Small intestine (tissue), 7 donors: ENCODE measurements at regions not wholly inside any gene's neighbourhood (a gene's known extent, or its start where the extent isn't known, plus 50 kb on each side); places are given as distances from the start of the nearest gene placed in this dataset.

Source experiments
- DNase-seq, 2 donors: peaks; one replicate each; pipeline versions ENCODE4 v3.0.0 to v3.0.0-alpha.2; 2013
- FAIRE-seq: peaks from 2 replicates; lab custom pipeline; 2012; peaks lifted over from hg19 to GRCh38; lab: Jason Lieb, UNC
- H3K27ac ChIP-seq, 3 donors: one replicate each; pipeline ENCODE4 v1.5.1; 2013; ENCODE audit warnings: low read length in 2 of 3, mild to moderate bottlenecking in 2 of 3, control low read depth in 1 of 3, inconsistent platforms in 1 of 3, low read depth in 1 of 3, moderate library complexity in 1 of 3
- H3K27me3 ChIP-seq, 3 donors: one replicate each; pipeline ENCODE4 v1.6.1; 2013; ENCODE audit warnings: low read length in 3 of 3, inconsistent platforms in 1 of 3; ENCODE audit not compliant: control insufficient read depth in 3 of 3, insufficient read depth in 3 of 3
- H3K36me3 ChIP-seq, 3 donors: one replicate each; pipeline ENCODE4 v1.6.1; 2013; ENCODE audit warnings: low read length in 3 of 3, inconsistent platforms in 1 of 3, low read depth in 1 of 3, mild to moderate bottlenecking in 1 of 3, moderate library complexity in 1 of 3; ENCODE audit not compliant: control insufficient read depth in 3 of 3, insufficient read depth in 2 of 3
- H3K4me1 ChIP-seq, 3 donors: one replicate each; pipeline ENCODE4 v1.6.1; 2013; ENCODE audit warnings: low read length in 2 of 3, inconsistent platforms in 1 of 3, low read depth in 1 of 3, mild to moderate bottlenecking in 1 of 3, moderate library complexity in 1 of 3; ENCODE audit not compliant: control insufficient read depth in 3 of 3, insufficient read depth in 2 of 3
- H3K4me3 ChIP-seq, 3 donors: one replicate each; pipeline ENCODE4 v1.5.1; 2013; ENCODE audit warnings: low read length in 3 of 3, control low read depth in 1 of 3, inconsistent platforms in 1 of 3, low read depth in 1 of 3, mild to moderate bottlenecking in 1 of 3, moderate library complexity in 1 of 3
- H3K9me3 ChIP-seq, 2 donors: one replicate each; pipeline ENCODE4 v1.6.1; 2013; ENCODE audit warnings: low read depth in 1 of 2, low read length in 1 of 2; ENCODE audit not compliant: control insufficient read depth in 2 of 2, insufficient read depth in 1 of 2
- WGBS, 3 donors: extraction: QIAGEN DNeasy Blood & Tissue Kit; methylation state at CpG; one replicate each; pipeline ENCODE4 v1.1.7; 2013; 5-methylcytosine and 5-hydroxymethylcytosine counted together
- donor health status: healthy with polysubstance abuse.
- donor health status: control.
- donor health status: control.
- donor health status: Bipolar disorder and iron deficiency.
- donor health status: healthy.

DNA sequence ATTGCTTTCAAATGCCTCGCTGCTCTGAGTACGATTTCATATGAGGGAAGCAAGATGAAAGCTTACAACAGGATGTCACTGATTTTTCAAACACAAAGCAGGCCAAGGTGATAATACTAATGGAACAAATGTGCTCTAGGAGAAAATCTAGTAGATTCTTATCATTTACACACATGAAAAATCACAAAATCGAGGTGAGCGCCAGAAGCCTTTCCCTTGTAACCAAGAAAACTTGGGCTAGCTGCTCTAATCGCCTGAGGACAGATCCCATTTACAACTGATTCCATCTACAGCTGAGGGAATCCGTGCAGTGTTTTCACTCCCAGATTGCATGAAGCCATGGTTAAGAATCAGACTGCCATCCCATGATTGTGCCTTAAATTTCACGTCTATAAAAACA lies 117.5 kb downstream of the TM2D1 start:
- Histone ChIP-seq H3K27me3 (no peaks in the 10 kb centered on the region), H3K4me1 (no peaks in the 10 kb centered on the region), H3K9me3 (no peaks in the 10 kb centered on the region), H3K27ac (peak overlapping the region in 1 of 3 donors; percentile 73), H3K4me3 (no peak overlapping the region), H3K36me3 (no peaks in the 10 kb centered on the region)
- 87 to 90% (median 89%) methylated on average over 7 of the region's 7 CpGs for WGBS, 3 donors
- FAIRE-seq (no peak), DNase-seq (no peak)

DNA sequence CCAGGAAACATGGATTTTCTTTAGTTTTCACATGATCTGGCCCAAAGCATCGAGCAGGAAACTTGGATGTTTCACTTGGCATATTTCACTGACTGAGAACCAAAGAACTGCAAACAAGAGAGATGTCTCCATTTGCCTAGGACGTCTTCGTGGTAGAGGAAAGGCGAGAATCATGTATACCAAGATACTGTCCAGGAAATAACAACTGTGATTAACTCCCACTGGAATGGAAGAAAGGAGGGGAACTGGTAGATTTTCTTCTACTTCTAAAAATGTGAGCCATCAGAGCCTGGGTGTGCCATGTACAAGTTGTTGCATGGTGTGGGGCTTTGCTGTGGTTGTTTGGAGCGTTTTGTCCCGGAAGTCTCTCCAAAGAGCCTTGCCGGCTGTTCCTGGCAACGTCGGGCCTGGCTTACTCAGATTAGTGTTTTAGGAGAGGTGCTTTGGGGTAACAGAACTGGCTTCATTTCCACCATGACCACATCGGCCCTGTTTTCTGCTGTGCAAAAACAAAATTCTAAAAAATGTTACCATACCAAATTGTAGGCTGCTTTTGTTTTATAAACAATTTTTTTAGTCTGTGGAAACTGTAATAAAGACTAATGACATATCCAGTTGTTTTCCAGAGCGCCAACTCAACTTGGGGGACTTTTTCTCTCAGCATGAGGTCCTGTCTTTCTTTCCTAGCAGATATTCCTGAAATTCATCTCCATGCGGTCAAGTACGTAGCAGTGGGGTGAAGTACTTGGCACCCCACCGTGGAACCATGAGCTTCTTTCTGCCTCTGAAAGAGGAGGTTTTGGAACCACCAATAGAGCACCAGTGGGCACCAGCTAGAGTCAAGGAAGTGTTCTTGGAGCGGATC lies 118.3 kb downstream of the TM2D1 start:
- H3K27me3 ChIP-seq: no peaks in the 10 kb centered on the region
- FAIRE-seq (no peak), DNase-seq (no peak)
- no peaks in the 10 kb centered on the region for H3K9me3 ChIP-seq
- H3K36me3 ChIP-seq: no peaks in the 10 kb centered on the region
- H3K4me1 ChIP-seq: no peaks in the 10 kb centered on the region
- no peak overlapping the region for H3K4me3 ChIP-seq
- 75 to 91% (median 85%) methylated on average over 15 of the region's 15 CpGs for WGBS, 3 donors
- H3K27ac ChIP-seq: peak overlapping the region in 1 of 3 donors; percentile 73

GRCh38 chr1:61605607-61606321 lies 119.2 kb downstream of the TM2D1 start:
- H3K27ac ChIP-seq: no peak overlapping the region
- no peaks in the 10 kb centered on the region for H3K36me3 ChIP-seq
- WGBS, 3 donors: 79 to 91% (median 82%) methylated on average over 4 of the region's 4 CpGs
- FAIRE-seq: no peak
- no peak overlapping the region for H3K4me3 ChIP-seq
- H3K4me1 ChIP-seq: no peaks in the 10 kb centered on the region
- no peaks in the 10 kb centered on the region for H3K27me3 ChIP-seq
- no peak for DNase-seq
- H3K9me3 ChIP-seq: no peaks in the 10 kb centered on the region

DNA sequence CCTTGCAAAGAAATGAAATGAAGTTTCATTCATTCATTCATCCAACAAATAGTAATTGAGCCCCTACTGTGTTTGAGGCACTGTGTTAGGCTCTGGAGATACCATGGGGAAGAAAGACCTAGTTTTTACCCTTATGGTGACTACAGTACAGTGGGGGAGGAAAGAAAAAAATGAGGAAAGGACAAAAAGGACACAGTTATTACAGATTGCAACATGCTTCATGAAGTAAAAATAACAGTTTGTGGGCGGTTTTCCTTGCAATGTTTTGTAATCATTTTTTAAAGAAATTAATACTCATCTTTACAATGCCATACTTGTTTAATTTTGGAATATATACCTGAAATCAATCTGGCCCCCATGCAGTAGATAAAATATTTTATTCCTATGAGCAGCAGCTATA lies 120.3 kb downstream of the TM2D1 start:
- no peak overlapping the region for H3K4me3 ChIP-seq
- WGBS, 3 donors: 84 to 92% (median 85%) methylated on average over 1 of the region's 1 CpG
- no peak overlapping the region for H3K27ac ChIP-seq
- no peaks in the 10 kb centered on the region for H3K27me3 ChIP-seq
- no peaks in the 10 kb centered on the region for H3K9me3 ChIP-seq
- H3K4me1 ChIP-seq: no peaks in the 10 kb centered on the region
- H3K36me3 ChIP-seq: no peaks in the 10 kb centered on the region
- FAIRE-seq (no peak), DNase-seq (no peak)

DNA sequence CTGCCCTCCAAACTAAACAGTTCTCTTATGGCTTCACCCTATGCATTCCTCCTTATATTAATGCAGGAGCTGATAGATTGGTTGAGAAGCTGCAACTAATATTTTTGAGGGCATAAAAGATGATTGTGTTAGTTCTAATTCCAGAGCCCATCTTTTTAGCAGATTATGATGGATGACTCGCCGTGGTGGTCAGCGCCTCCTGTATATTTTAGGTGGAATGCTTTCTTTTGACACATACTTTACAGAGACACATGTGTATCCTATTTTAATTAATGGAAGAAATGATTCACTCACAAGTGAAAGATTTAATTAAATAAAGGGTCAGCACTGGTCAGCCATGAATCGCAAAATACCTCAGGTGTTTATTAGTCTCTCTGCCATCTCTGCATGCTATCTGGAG lies 120.7 kb downstream of the TM2D1 start:
- Histone ChIP-seq H3K9me3 (no peaks in the 10 kb centered on the region), H3K27me3 (no peaks in the 10 kb centered on the region), H3K4me3 (no peak overlapping the region), H3K27ac (no peak overlapping the region), H3K4me1 (no peaks in the 10 kb centered on the region), H3K36me3 (no peaks in the 10 kb centered on the region)
- FAIRE-seq (no peak), DNase-seq (no peak)
- 92 to 95% (median 93%) methylated on average over 4 of the region's 4 CpGs for WGBS, 3 donors

DNA sequence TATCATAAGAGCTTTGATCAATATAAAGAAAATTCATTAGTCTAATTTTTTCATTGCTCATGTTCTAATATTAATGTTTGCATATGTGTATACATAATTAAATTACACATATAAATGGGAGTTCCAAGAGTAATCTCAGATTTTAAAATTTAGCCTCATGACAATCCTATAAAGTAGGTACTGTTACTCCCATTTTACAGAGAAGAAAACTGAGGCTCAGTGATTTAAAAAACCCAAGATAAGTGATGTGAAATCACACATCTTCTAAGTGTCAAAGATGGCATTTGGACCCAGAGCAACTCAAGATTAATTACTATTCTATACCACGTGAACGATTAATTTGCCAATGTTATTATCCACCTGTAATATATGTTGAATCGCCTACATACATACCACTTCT lies 122.3 kb downstream of the TM2D1 start:
- no peaks in the 10 kb centered on the region for H3K4me1 ChIP-seq
- 75 to 94% (median 94%) methylated on average over 3 of the region's 3 CpGs for WGBS, 3 donors
- no peaks in the 10 kb centered on the region for H3K27me3 ChIP-seq
- DNase-seq: no peak
- no peak for FAIRE-seq
- no peak overlapping the region for H3K4me3 ChIP-seq
- H3K27ac ChIP-seq: no peak overlapping the region
- no peaks in the 10 kb centered on the region for H3K9me3 ChIP-seq
- no peaks in the 10 kb centered on the region for H3K36me3 ChIP-seq

DNA sequence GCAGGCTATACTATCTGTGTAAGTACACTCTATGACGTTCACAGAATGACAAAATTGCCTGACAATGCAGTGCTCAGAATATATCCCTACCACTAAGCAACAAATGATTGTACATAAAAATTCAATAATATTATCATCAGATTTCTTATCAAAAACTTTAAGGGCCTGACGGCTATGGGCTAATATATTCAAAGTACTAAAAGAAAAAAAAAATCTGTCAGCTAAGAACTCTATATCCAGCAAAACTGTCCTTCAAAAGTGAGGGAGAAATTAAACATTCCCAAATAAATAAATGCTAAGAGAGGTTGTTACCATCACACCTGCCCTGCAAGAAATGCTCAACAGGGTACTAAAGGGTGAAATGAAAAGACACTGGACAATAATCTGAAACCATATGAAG lies 127.3 kb downstream of the TM2D1 start:
- DNase-seq: no peak
- Histone ChIP-seq H3K4me1 (no peaks in the 10 kb centered on the region), H3K27ac (no peak overlapping the region), H3K27me3 (no peaks in the 10 kb centered on the region), H3K36me3 (no peaks in the 10 kb centered on the region), H3K4me3 (no peak overlapping the region), H3K9me3 (peaks cover 0 to 3% of the 10 kb centered on the region in 2 donors)
- WGBS, 3 donors: 85 to 94% (median 91%) methylated on average over 2 of the region's 2 CpGs
- no peak for FAIRE-seq

GRCh38 chr1:61593331-61593730 lies 131.6 kb downstream of the TM2D1 start:
- DNase-seq (no peak), FAIRE-seq (no peak)
- no peaks in the 10 kb centered on the region for H3K27me3 ChIP-seq
- H3K27ac ChIP-seq: no peak overlapping the region
- H3K4me1 ChIP-seq: no peaks in the 10 kb centered on the region
- H3K36me3 ChIP-seq: no peaks in the 10 kb centered on the region
- no peak overlapping the region for H3K4me3 ChIP-seq
- H3K9me3 ChIP-seq: peaks cover 0 to 3% of the 10 kb centered on the region in 2 donors
- WGBS, 3 donors: 94 to 97% (median 95%) methylated on average over 4 of the region's 4 CpGs
